ENCODE measurements at regions not wholly inside any gene's neighbourhood (a gene's known extent, or its start where the extent isn't known, plus 50 kb on each side); places are given as distances from the start of the nearest gene placed in this dataset.

GRCh38 chr6:102474041-102474807 is 1080.7 kb downstream of the GRIK2 start:
- no peak for TF ChIP-seq EP300 (IDR thresholded peaks at IDR 0.05; ENCODE audit: borderline replicate concordance)
- TF ChIP-seq TEAD4 (IDR thresholded peaks at IDR 0.05) = no peak
- TF ChIP-seq ZBTB7A (IDR thresholded peaks at IDR 0.05; ENCODE audit: low read depth) = no peak
- TF ChIP-seq CREB1 (IDR thresholded peaks at IDR 0.05; ENCODE audit: low read depth) = no peak
- TF ChIP-seq USF1 (IDR thresholded peaks at IDR 0.05) = no peak
- no peak for TF ChIP-seq TCF12 (IDR thresholded peaks at IDR 0.05; ENCODE audit: low read depth)
- TF ChIP-seq CEBPB (IDR thresholded peaks at IDR 0.05) = no peak
- TF ChIP-seq REST (IDR thresholded peaks at IDR 0.05; ENCODE audit: low read depth) = no peak
- no peak for TF ChIP-seq YY1 (IDR thresholded peaks at IDR 0.05; ENCODE audit: low read depth)
- TF ChIP-seq MAX (IDR thresholded peaks at IDR 0.05) = no peak
- no peak for TF ChIP-seq EGR1 (IDR thresholded peaks at IDR 0.05)
- TF ChIP-seq NFIC (IDR thresholded peaks at IDR 0.05) = no peak
- no peak for TF ChIP-seq TAF1 (IDR thresholded peaks at IDR 0.05; ENCODE audit: low read depth)
- no peak for TF ChIP-seq RAD21 (IDR thresholded peaks at IDR 0.05; ENCODE audit: low read depth)
- no peak for TF ChIP-seq FOXM1 (IDR thresholded peaks at IDR 0.05; ENCODE audit: borderline replicate concordance, low read depth)

GRCh38 chr6:102458990-102459389 is 1065.5 kb downstream of the GRIK2 start:
- TF ChIP-seq EGR1 (IDR thresholded peaks at IDR 0.05) (no peak), REST (IDR thresholded peaks at IDR 0.05; ENCODE audit: low read depth) (no peak), NFIC (IDR thresholded peaks at IDR 0.05) (no peak), USF1 (IDR thresholded peaks at IDR 0.05) (no peak), TEAD4 (IDR thresholded peaks at IDR 0.05) (no peak), MAX (IDR thresholded peaks at IDR 0.05) (no peak), CEBPB (IDR thresholded peaks at IDR 0.05) (no peak), RAD21 (IDR thresholded peaks at IDR 0.05; ENCODE audit: low read depth) (no peak), FOXM1 (IDR thresholded peaks at IDR 0.05; ENCODE audit: borderline replicate concordance, low read depth) (no peak), EP300 (IDR thresholded peaks at IDR 0.05; ENCODE audit: borderline replicate concordance) (no peak), CREB1 (IDR thresholded peaks at IDR 0.05; ENCODE audit: low read depth) (no peak), ZBTB7A (IDR thresholded peaks at IDR 0.05; ENCODE audit: low read depth) (no peak), TCF12 (IDR thresholded peaks at IDR 0.05; ENCODE audit: low read depth) (no peak), YY1 (IDR thresholded peaks at IDR 0.05; ENCODE audit: low read depth) (no peak), TAF1 (IDR thresholded peaks at IDR 0.05; ENCODE audit: low read depth) (no peak)

- TF ChIP-seq TEAD4 (IDR thresholded peaks at IDR 0.05) = no peak
- TF ChIP-seq EP300 (IDR thresholded peaks at IDR 0.05; ENCODE audit: borderline replicate concordance) = no peak
- no peak for TF ChIP-seq CREB1 (IDR thresholded peaks at IDR 0.05; ENCODE audit: low read depth)
- TF ChIP-seq TAF1 (IDR thresholded peaks at IDR 0.05; ENCODE audit: low read depth) = no peak
- no peak for TF ChIP-seq EGR1 (IDR thresholded peaks at IDR 0.05)
- TF ChIP-seq YY1 (IDR thresholded peaks at IDR 0.05; ENCODE audit: low read depth) = no peak
- TF ChIP-seq REST (IDR thresholded peaks at IDR 0.05; ENCODE audit: low read depth) = no peak
- TF ChIP-seq NFIC (IDR thresholded peaks at IDR 0.05) = no peak
- no peak for TF ChIP-seq FOXM1 (IDR thresholded peaks at IDR 0.05; ENCODE audit: borderline replicate concordance, low read depth)
- no peak for TF ChIP-seq CEBPB (IDR thresholded peaks at IDR 0.05)
- TF ChIP-seq RAD21 (IDR thresholded peaks at IDR 0.05; ENCODE audit: low read depth) = no peak
- TF ChIP-seq MAX (IDR thresholded peaks at IDR 0.05) = no peak
- no peak for TF ChIP-seq USF1 (IDR thresholded peaks at IDR 0.05)
- no peak for TF ChIP-seq TCF12 (IDR thresholded peaks at IDR 0.05; ENCODE audit: low read depth)
- no peak for TF ChIP-seq ZBTB7A (IDR thresholded peaks at IDR 0.05; ENCODE audit: low read depth)
Measured at GRCh38 chr6:102438171-102438570, 1044.7 kb downstream of the GRIK2 start.

Measured in Ishikawa (cell line).